Transverse colon (tissue), 4 donors: ENCODE measurements at regions not wholly inside any gene's neighbourhood (a gene's known extent, or its start where the extent isn't known, plus 50 kb on each side); places are given as distances from the start of the nearest gene placed in this dataset.
"Not testable (repeated sequence)": the region's sequence is repeated elsewhere in the genome, so short reads cannot be mapped to it uniquely, and the experiment has no call there.

Experiments used
- DNase-seq: peaks from one replicate; pipeline ENCODE4 v3.0.0-alpha.2; 2019
- H3K27ac ChIP-seq, 4 donors: fragments of 200-600 bp; sonication (generic); 2 replicates each; pipeline ENCODE4 v1.5.1; 2016 to 2018; ENCODE audit warnings: inconsistent platforms in 4 of 4
- H3K27me3 ChIP-seq: fragments of 200-600 bp; sonication (generic); 2 replicates; pipeline ENCODE4 v1.5.1; 2017; ENCODE audit warnings: inconsistent platforms
- H3K36me3 ChIP-seq, 4 donors: fragments of 200-600 bp; sonication (generic); 2 replicates each; pipeline ENCODE4 v1.5.1; 2017 to 2019; ENCODE audit warnings: inconsistent platforms in 4 of 4
- H3K4me1 ChIP-seq, 4 donors: fragments of 200-600 bp; sonication (generic); 2 replicates each; pipeline ENCODE4 v1.5.1; 2017 to 2020; ENCODE audit warnings: inconsistent platforms in 4 of 4
- H3K4me3 ChIP-seq, 4 donors: fragments of 200-600 bp; sonication (generic); 1 replicate in 1 of 4; 2 replicates in 3 of 4; pipeline versions ENCODE4 v1.5.1 to v1.6.1; 2017 to 2019; ENCODE audit warnings: inconsistent platforms in 4 of 4
- H3K9me3 ChIP-seq, 2 donors: fragments of 200-600 bp; sonication (generic); 2 replicates each; pipeline ENCODE4 v1.5.1; 2017 to 2019; ENCODE audit warnings: inconsistent platforms in 2 of 2
- EP300 ChIP-seq: sonication (generic); formaldehyde crosslinking; IDR thresholded peaks from one replicate; pipeline ENCODE4 v1.6.1; 2017; ENCODE audit warnings: antibody characterized with exemption, low read depth
- POLR2A ChIP-seq: fragments of 450-650 bp; IDR thresholded peaks from one replicate; pipeline ENCODE4 v1.6.1; 2016; ENCODE audit warnings: antibody characterized with exemption, mild to moderate bottlenecking, moderate library complexity
- POLR2AphosphoS5 ChIP-seq, 3 donors: sonication (generic); formaldehyde crosslinking; IDR thresholded peaks; one replicate each; pipeline ENCODE4 v1.6.1; 2016; ENCODE audit warnings: antibody characterized with exemption in 3 of 3
- WGBS, 2 donors: methylation state at CpG; one replicate each; pipeline ENCODE4 v1.1.5; 2018; ENCODE audit warnings: low coverage in 1 of 2; 5-methylcytosine and 5-hydroxymethylcytosine counted together
- in situ Hi-C, 4 donors: fragments of 200-750 bp; cut with MboI; loops; one replicate each; pipeline versions ENCODE4 v1.15.0 to v1.15.1; 2017; ENCODE audit warnings: low sequenced_read_pairs in 3 of 4, low pct_ligation_motif_present in 1 of 4, low pct_unique_long_range_greater_than_20kb in 1 of 4
- intact Hi-C: fragments of 100-400 bp; cut with DNase I; formaldehyde crosslinking; loops from one replicate; pipeline ENCODE4 v1.15.1; 2023; ENCODE audit warnings: low total_unique reads
- TF ChIP-seq, protein P1 (sequence below), 5 experiments: fragments of 200-600 bp in 3 of 5; fragments of 450-650 bp in 2 of 5; sonication (generic) in 3 of 5; IDR thresholded peaks; 1 replicate in 2 of 5; 2 replicates in 3 of 5; pipeline ENCODE4 v1.5.1; 2016 to 2017; ENCODE audit warnings: antibody characterized with exemption in 5 of 5, inconsistent platforms in 3 of 5, mild to moderate bottlenecking in 2 of 5, moderate library complexity in 1 of 5

DNA sequence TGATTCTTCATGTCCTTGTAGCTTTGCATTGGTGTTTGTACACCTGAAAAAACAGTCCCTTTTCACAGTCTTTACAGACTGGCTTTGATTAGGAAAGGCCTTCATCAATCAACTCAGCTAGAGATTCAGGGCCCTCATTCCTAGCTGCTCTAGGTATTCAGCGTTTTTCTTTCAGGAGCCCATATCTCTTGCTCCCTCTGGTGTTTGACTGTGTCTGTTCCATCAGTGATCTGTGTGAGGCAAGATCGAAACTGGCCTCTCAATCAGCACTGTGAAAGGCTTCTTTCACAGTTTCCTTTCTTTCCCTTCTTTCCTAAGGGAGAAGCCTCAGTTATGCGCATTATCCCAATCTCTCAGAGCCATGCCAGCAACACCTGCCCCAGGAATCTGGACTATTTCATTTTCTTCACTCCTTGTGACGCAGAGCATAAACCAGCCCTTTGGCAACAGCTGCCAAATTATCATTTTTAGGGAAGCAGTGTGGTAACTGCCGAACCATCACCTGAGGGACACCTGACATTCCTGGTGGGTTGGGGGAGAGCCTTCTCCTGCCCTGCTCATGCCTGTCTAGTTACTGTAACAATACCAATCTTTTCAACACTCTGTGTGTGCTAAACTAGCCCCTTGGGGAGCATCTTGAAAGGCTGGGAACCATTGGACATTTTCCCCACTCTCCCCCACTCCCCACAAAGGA lies 75.7 kb upstream of the CCDC71L start:
- H3K4me1 ChIP-seq = peaks cover 0 to 4% (median 2%) of the 10 kb centered on the region in 4 donors
- no peak for TF ChIP-seq POLR2A
- TF ChIP-seq, protein P1, sequence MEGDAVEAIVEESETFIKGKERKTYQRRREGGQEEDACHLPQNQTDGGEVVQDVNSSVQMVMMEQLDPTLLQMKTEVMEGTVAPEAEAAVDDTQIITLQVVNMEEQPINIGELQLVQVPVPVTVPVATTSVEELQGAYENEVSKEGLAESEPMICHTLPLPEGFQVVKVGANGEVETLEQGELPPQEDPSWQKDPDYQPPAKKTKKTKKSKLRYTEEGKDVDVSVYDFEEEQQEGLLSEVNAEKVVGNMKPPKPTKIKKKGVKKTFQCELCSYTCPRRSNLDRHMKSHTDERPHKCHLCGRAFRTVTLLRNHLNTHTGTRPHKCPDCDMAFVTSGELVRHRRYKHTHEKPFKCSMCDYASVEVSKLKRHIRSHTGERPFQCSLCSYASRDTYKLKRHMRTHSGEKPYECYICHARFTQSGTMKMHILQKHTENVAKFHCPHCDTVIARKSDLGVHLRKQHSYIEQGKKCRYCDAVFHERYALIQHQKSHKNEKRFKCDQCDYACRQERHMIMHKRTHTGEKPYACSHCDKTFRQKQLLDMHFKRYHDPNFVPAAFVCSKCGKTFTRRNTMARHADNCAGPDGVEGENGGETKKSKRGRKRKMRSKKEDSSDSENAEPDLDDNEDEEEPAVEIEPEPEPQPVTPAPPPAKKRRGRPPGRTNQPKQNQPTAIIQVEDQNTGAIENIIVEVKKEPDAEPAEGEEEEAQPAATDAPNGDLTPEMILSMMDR (IDR thresholded peaks at IDR 0.05) = peak; percentile 51 to 76 (median 59)
- no peak for TF ChIP-seq EP300
- 45 to 46% methylated on average over 4 to 5 of the region's 5 CpGs for WGBS, 2 donors
- no peak overlapping the region for H3K4me3 ChIP-seq
- H3K36me3 ChIP-seq = no peaks in the 10 kb centered on the region
- intact Hi-C loops = loop anchor here (10.0 kb wide), 1 partner anchor 62 kb away; no protein-coding TSS in a partner anchor
- no peaks in the 10 kb centered on the region for H3K9me3 ChIP-seq
- in situ Hi-C loops = loop anchor here (5.0 to 25.0 kb wide), 6 partner anchors 79 to 549 kb away; no protein-coding TSS in a partner anchor
- peak overlapping the region in 1 of 4 donors; percentile 29 for H3K27ac ChIP-seq
- DNase-seq = peak; percentile 27
- no peaks in the 10 kb centered on the region for H3K27me3 ChIP-seq

DNA sequence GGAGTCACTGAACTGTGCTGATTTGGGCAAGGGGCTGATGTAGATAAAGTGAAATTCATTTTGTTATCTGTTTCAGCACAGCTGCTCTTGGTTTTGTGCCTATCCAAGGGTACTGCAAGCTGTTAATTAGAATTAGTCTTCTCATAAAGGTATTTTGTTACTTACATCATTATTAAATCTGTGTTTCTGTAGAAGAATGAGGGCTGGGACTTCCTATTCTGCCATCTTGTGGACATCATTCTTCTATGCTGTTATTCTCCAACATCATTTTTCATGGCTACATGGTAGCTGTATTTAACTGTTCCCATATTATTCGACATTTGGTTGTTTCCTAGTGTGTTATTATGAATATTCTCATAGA lies 76.2 kb upstream of the CCDC71L start:
- no peak for DNase-seq
- intact Hi-C loops = loop anchor here (10.0 kb wide), 1 partner anchor 62 kb away; no protein-coding TSS in a partner anchor
- H3K27ac ChIP-seq = no peak overlapping the region
- WGBS, 2 donors = 79 to 100% methylated on average over 1 of the region's 1 CpG
- in situ Hi-C loops = loop anchor here (5.0 to 25.0 kb wide), 6 partner anchors 80 to 550 kb away; no protein-coding TSS in a partner anchor
- H3K9me3 ChIP-seq = no peaks in the 10 kb centered on the region
- TF ChIP-seq POLR2A (no peak), POLR2AphosphoS5 (IDR thresholded peaks at IDR 0.05) (no peak)
- H3K36me3 ChIP-seq = no peaks in the 10 kb centered on the region
- peaks cover 0 to 4% (median 0%) of the 10 kb centered on the region in 4 donors for H3K4me1 ChIP-seq
- no peaks in the 10 kb centered on the region for H3K27me3 ChIP-seq
- no peak overlapping the region for H3K4me3 ChIP-seq

DNA sequence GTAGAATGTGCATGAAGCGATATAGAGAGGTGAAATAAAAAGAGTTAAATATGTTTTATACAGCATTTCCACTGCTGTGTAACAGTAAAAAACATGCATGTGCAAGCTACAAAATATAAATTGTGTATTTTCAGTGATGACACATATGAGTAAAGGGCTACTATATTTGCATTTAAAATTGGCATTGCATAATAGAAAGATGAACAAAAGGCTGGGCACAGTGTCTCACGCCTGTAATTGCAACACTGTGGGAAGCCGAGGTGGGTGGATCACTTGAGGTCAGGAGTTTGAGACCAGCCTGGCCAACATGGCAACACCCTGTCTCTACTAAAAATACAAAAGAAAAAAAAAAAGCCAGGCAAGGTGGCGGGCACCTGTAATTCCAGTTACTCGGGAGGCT lies 79.8 kb upstream of the CCDC71L start:
- Histone ChIP-seq H3K9me3 (no peaks in the 10 kb centered on the region), H3K27me3 (no peaks in the 10 kb centered on the region), H3K27ac (no peak overlapping the region), H3K36me3 (no peaks in the 10 kb centered on the region), H3K4me3 (no peak overlapping the region), H3K4me1 (peaks cover 0 to 4% (median 0%) of the 10 kb centered on the region in 4 donors)
- WGBS, 2 donors = 94 to 100% methylated on average over 4 to 5 of the region's 5 CpGs
- intact Hi-C loops = no loop called here
- in situ Hi-C loops = loop anchor here in 3 of 4 donors (10.0 to 25.0 kb wide), 3 partner anchors 204 to 566 kb away; no protein-coding TSS in a partner anchor
- no peak for TF ChIP-seq POLR2A
- no peak for DNase-seq

DNA sequence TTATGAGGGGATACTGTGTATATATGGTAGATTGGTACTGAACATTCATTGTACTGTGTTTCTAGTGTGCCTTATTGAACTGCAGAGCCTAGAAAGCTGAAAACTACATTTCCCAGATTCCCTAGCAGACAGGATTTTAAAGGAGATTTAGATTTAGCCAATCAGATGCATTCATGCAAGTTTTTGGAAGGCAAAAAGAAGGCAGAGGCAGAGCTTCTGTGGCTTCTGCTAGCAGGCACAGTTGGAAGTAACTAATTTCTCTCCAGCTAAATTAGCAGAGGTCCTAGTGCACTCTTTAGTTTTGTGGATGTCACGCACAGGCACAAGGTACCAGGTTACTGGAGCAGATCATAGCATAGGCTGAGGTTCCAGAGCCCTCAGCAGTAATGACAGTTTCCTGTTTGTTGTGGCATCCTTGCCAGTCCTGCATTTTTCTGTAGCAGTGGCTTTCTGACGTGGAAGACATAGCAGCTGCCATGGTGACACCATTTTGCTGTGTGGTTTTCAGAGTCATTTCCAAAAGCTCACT lies 83.7 kb upstream of the CCDC71L start:
- WGBS, 2 donors = 67 to 82% methylated on average over 1 to 2 of the region's 2 CpGs

DNA sequence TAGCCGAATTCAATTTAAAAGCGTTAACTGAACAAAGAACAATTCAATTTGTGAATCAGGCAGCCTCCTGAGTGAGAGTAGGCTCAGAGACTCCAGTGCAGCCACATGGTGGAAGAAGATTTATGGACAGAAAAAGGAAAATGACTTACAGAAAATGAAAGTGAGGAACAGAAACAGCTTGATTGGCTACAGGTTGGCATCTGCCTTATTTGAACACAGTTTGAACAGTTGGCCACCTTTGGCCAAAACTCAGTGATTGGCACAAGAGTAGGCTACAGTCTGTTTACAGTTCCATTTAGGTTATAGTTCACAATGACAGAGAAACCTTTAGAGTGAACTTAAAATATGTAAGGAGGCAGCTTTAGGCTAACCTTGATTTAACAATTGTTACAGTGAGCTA lies 86.3 kb upstream of the CCDC71L start:
- Histone ChIP-seq H3K27ac (peak overlapping the region; percentile 54 to 74 (median 58)), H3K4me1 (peaks cover 3 to 19% (median 11%) of the 10 kb centered on the region in 4 donors)
- intact Hi-C loops, H3K9me3 ChIP-seq, H3K4me3 ChIP-seq, H3K27me3 ChIP-seq, DNase-seq, H3K36me3 ChIP-seq: not testable (repeated sequence)
- in situ Hi-C loops = loop anchor here in 3 of 4 donors (10.0 to 25.0 kb wide), 3 partner anchors 210 to 572 kb away; no protein-coding TSS in a partner anchor
- WGBS, 2 donors = 59 to 67% methylated on average over 2 of the region's 2 CpGs

More for the DNA sequence above, 83.7 kb upstream of the CCDC71L start:
- Histone ChIP-seq H3K4me3 (no peak overlapping the region), H3K4me1 (peaks cover 3 to 19% (median 11%) of the 10 kb centered on the region in 4 donors), H3K9me3 (no peaks in the 10 kb centered on the region), H3K27ac (no peak overlapping the region), H3K27me3 (no peaks in the 10 kb centered on the region), H3K36me3 (no peaks in the 10 kb centered on the region)
- no peak for DNase-seq
- intact Hi-C loops = no loop called here
- TF ChIP-seq, protein P1 (IDR thresholded peaks at IDR 0.05) = no peak
- no peak for TF ChIP-seq POLR2A
- in situ Hi-C loops = loop anchor here in 3 of 4 donors (10.0 to 25.0 kb wide), 3 partner anchors 207 to 570 kb away; no protein-coding TSS in a partner anchor
